Left renal pelvis (tissue), 4 donors: ENCODE measurements at regions not wholly inside any gene's neighbourhood (a gene's known extent, or its start where the extent isn't known, plus 50 kb on each side); places are given as distances from the start of the nearest gene placed in this dataset.

ENCODE experiments used
- DNase-seq, 4 donors: peaks; one replicate each; pipeline ENCODE4 v3.0.0-alpha.2; 2013; ENCODE audit warnings: low read depth in 4 of 4, low spot score in 3 of 4

GRCh38 chr9:73643379-73644013, 491.8 kb downstream of the ANXA1 start:
- no peak for DNase-seq

DNA sequence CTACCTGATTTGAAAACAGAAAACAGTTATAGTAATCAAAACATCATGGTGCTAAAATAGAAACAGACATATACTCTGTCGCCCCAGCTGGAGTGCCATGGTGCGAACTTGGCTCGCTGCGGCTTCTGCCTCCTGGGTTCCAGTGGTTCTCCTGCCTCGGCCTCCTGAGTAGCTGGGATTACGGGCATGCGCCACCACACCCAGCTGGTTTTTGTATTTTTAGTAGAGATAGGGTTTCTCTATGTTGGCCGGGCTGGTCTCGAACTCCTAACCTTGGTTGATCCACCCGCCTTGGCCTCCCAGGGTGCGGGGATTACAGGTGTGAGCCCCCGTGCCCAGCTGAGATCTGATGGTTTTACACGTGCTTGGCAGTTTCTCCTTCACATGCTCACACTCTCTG, 495.9 kb downstream of the ANXA1 start:
- no peak for DNase-seq

DNA sequence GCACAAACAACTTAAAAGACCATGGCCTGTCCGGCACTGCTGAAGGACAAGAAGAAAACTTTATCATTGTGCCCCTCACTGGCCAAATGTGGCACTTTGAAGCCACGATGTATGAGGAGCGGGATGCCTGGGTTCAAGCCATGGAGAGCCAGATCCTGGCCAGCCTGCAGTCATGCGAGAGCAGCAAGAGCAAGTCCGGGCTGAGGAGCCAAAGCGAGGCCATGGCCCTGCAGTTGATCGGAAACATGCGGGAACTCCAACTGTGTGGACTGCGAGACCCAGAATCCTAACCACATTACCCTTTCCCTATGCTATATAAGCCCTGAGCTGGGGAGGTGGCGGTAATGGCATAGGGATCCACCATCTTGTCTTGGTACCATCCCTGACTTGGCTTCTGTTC, 497.9 kb downstream of the ANXA1 start:
- DNase-seq: no peak

DNA sequence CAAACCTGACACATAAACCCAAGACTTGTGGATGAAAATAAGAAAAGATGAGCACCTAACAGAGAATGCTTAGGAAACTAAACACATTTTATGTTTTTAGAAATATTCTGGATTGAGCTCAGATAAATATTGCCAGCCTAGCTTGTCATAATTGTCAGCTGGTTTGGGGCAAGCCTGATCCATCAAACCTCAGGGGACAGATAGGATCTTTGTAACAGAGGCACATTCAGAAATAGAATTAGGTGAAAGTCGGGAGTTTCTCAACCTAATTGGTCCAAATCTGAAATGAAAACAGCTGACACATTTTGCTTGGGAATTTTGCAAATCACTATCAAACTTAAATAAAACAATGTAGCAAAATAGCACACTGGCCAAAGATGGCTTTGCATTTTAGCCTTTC, 503.7 kb downstream of the ANXA1 start:
- DNase-seq: no peak

DNA sequence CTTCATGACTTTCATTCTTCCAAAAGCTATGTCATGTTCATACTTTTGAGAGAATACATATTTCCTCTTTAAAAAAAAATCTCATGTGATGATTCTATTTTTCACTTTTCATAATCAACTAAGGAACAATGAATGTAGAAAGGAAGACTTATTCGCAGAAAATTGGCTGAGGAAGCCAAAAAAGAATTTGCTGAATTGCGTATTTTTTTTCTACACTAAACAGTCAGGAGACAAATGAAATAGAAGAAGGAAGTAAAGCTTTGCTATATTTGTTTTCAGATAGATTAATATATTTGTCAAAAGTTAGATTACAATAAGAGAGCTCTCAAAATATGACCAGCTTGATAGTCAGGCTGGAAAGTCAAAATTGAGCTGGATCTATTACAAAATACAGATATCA, 504.2 kb downstream of the ANXA1 start:
- no peak for DNase-seq

DNA sequence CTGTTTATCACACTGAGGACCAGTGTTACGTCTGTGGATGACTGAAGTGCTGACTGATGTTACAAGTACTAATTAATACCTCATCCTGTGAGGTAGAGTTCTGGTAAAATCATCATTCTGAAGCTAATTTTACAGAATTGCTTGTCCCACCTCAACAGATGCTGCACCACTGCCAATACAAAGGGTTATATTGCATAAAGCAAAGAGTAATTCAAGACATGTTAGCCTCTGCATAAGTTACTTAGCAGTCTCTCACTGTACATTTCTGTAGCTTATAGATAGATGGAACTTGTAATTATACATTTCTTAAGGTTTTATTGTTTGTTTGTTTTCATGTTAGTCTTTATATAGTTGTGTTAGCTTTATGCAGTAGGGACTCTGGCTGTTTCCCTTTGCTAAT, 513.6 kb downstream of the ANXA1 start:
- DNase-seq: no peak

DNA sequence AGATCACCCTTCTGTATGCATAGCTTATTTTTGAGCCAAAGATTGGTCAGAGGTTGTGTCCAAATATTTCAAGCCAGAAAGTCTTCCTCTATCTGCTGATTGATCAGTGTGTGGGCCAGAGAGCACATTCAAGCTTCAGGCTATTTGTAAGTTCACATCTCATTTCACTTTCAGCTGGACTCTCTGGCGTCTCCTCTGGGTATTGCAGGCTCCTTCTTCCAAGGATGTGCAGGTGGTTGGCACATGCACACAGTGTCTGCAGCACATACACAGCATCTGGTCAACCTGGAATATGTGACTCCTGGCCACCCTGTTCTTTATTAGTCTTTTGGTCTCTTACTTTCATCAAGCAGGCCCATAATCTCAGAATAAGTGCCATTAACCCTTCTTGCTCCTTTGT, 516.1 kb downstream of the ANXA1 start:
- no peak for DNase-seq

DNA sequence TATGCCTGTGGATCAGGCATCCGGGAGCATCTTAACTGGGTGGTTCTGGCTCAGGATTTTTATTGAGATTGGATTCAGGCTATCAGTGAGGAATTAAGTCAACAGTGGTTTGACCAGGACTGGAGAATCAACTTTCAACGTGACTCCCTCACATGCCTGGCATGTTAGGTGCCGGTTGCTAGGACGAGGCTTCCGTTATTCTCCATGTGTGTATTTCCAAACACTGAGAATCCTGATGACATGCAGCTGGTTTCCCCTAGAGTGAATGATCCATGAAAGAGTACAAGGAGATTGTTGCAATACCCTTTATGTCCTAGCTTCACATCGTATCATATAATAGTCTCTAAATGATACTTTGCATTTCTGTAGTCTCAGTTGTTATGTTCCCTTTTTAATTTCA, 529.2 kb downstream of the ANXA1 start:
- DNase-seq: no peak

DNA sequence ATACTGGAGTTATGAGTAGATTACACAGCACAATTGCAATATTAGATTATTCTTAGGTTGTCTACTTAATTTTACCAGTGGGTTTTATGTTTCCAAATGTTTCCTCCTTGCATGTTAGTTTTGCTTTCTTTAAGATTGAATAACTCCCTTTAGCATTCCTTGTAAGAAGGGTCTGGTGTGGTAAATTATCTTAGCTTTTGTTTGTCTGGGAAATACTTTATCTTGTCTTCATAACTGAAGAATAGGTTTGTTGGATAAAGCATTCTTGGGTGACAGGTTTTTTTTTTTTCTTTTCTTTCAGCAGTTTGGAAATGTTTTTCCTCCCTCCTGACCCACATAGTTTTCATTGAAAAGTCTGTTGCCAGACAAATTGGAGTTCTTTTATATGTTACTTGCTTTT, 531.1 kb downstream of the ANXA1 start:
- no peak for DNase-seq

DNA sequence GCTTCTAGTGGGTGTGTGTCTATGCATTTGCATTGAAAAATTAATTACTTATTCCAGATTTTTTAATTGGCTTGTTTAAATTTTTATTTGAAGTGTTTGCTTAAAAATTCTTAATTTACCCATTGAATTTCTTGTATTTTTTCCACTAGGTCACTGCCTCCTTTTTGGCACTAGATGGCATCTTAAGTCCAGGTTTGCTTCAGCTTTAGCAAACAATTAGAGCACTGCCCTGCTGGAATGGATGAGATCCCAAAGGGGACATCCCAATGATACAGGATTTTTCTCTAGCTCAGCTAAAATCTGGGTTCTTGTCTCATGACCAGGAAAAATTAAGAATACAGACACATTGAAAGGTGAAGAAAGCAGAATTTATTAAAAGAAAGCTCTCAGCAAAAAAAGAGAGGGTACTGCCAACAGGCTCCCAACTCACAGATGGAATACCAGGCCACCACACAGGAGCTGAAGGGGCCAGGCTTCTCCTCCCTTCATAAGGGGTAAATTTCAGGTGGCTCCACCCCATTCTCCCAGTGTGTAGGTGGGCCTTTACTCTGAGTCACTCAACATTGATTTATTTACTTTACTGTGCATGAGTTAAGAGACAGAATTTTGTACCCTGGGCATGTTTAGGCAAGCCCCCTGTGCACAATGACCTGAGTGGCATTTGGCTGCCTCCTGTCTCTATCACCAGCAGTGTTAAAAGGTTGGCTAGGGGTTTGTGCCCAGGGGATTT, 532.4 kb downstream of the ANXA1 start:
- no peak for DNase-seq

DNA sequence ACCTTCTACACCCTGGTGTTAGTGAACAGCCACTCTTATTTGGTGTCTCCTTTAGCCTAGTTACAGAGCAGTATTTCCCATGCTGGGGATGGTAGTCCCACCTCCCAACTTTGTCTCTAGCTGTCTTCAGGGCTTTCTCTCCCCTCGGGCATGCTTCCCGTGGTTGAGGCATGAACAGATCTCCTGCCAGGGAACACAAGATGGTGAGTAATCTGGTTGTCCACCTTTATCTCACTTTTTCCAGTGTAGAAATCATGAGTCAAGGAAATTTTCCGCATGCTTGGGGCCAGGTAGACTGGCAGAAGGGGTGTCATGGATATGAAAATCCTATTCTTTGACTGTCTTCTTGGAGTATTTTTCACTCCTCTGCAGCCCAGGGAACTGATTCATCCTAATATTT, 532.9 kb downstream of the ANXA1 start:
- no peak for DNase-seq

DNA sequence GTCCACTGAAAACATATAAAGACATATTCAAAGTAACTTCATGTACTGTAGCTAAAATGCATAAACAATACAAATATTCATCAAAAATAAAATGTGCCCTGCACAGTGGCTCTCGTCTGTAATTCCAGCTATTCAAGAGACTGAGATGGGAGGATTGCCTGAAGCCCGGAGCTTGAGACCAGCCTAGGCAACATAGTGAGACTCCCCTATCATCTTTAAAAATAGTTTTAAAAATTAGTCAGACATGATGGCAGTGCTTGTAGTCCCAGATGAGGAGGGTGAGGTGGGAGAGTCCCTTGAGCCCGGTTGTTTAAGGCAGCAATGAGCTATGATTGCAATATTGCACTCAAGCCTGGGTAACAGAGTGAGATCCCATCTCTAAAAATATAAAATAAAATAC, 534.1 kb downstream of the ANXA1 start:
- no peak for DNase-seq

DNA sequence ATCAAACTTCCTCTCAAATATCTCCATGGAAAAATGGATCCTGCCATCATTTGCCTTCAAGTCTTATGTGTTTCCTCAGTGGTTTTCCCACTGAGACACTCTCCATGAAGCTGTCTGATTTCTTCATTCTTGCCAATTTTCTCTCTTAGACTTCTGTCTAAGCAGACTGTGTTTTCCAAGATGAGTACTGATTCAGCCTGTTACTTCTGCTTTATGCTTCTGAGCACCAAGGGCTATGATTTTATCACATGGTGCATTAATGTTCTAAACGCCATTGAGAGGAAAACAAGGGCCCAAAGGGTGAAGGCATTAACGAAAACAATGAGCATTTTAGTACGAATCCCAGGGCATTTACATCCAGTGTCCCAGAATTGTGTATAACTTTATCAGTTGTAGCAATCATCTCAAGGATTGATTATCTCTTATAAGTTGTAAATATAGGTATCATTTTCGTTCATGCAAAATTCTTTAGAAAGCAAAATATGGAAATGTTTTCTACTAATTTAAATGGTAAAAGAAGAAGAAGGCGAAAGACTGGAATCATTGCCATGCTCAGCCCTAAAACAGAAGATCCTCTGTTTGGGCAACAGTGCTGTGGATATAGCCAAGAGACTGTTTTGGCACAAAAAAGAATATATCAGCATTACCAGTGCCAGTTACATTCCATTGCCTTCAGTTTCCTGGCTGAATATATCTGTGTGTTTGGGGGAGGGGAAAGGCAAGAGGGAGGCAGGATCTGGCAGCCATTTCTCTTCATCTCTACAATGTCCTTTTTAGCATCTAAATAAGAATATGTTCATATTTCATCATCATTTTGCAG, 537.6 kb downstream of the ANXA1 start:
- no peak for DNase-seq

GRCh38 chr9:73701415-73702057, 549.9 kb downstream of the ANXA1 start:
- no peak for DNase-seq

DNA sequence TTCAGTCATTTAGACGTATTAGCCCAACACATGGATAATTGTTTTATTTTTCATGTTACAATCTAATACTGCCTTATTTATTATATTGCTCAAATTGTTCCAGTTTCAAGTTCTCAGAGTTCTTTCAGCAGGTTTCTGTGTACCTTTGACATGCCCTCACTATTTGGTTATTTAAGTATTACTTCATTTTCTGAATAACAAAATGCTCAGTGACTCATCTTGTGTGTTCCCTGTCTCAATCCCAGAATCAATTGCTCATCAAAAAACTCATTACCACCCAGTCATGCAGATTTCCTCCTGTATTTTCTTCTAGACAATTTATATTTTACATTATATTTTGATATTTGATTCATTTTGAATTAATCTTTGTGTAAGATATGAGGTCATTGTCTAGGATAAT, 562.6 kb downstream of the ANXA1 start:
- DNase-seq: no peak

DNA sequence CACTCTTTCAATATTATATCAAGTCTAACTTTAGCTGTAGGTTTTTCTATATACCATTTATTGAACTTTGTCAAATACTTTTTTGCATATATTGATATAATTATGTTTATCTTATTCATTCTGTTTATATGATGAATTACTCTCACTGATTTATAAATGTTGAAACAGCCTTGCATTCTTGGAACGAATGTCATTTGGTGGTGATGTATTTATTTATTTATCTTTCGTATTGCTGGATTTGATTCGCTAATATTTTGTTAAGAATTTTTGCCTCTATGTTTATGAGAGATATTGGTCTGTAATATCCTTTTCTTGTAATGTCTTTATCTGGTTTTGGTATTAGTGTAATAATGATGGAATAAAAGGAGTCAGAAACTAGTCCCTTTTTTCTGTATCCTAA, 563.9 kb downstream of the ANXA1 start:
- no peak for DNase-seq

DNA sequence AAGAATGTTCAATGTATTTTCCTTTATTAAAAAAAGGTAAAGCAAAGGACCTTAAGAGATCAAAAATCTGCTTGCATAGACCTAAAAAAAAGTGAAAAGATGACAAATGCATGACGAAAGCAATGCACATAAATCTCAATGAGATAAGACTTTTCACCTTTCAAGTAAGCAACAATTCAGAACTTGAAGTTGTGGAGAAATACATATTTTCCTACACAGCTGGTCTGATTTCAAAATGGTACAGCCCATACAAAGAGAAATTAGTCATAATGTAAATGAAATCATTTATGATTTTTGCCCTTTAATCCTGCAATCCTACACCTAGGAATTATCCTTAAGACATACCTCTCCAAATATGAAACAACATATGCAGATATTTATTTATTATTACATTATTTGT, 568.0 kb downstream of the ANXA1 start:
- DNase-seq: no peak

DNA sequence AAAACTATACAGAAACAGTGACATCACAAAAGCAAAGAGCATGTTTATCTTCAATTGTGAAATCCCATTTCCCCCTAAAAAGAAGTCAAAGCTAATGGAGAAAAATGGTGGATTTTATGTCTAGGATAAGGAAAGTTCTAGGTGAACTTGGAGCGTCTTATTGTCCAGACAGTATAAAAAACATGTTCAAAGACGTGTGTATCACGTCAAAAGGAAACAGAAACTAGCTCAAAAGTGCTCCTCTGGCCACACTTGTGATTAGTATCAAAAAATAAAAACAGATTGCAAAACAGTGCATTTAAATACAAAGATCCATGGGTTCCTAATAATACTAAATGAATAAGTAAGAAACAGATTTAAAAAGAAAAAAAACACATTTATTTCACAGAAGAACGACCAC, 568.9 kb downstream of the ANXA1 start:
- no peak for DNase-seq

- DNase-seq: no peak
Measured at GRCh38 chr9:73736270-73736669, 584.6 kb downstream of the ANXA1 start.

GRCh38 chr9:73738741-73739530, 587.3 kb downstream of the ANXA1 start:
- DNase-seq: no peak

DNA sequence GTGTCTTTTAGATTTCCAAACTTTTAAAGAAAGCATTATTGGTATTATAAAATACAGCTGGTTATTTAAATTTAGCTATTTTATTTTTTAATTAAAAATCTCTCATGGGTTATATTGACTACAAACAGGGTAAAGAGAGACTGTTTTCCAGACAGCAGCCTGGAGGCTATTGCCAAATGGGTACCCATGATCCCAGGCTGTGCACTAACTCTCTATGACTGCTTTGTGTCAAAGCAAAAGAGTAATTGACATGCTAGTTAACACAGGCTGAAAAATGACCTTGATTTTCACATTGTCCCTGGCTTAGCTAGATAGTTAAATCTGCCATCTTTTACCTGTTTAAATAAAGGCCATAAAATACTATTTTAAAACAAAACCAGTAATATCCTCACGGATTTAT, 589.7 kb downstream of the ANXA1 start:
- DNase-seq: no peak
